ENCODE measurements at regions not wholly inside any gene's neighbourhood (a gene's known extent, or its start where the extent isn't known, plus 50 kb on each side); places are given as distances from the start of the nearest gene placed in this dataset.

DNA sequence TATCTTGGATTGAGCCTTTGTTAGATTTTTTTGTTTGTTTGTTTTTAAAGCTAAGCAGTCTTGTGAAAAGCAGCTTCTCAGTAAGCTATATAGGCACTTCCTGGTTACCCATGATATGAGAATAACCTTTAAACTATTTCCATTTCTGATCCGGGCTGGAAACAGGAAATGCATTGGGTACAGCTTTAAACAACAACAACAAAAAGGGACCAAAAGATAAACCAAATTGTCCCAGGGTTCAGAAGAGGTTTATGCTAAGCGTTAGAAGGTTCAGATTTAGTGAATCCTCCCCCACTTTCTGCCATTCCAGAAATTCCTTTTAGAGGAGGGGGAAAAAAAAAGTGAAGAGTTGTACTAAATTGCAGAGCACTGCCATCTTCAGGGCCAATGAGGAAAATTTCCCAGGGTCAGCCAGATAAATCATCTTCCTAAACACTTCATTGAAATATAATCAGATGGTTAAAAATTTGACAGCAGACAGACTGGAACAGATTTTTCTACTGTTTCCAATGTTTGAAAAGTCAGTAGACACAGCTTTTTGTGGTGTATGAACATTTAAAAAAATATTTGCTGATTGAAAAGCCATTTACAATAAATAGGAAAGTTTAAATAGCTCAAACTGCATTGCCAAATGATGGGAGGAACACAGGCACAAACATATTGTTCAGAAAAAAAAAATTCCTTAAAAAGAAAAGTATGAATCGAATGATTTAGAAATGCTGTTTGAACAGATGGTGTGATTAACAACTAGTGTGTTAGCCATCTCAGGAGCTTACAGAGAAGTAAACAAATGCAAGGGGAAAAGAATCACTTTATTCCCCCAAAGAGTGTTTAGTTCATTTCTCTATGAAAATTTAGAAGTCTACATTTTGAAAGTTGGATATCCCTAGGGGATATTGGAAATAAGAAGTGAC lies 189.9 kb upstream of the TANK start:
- Mint-ChIP-seq H3K4me1 (no peaks in the 10 kb centered on the region), H3K36me3 (no peaks in the 10 kb centered on the region), H3K27me3 (ENCODE audit: low read depth in 2 of 2) (peaks cover 5 to 15% of the 10 kb centered on the region in 2 donors), H3K9me3 (no peaks in the 10 kb centered on the region), H3K27ac (no peak overlapping the region), H3K4me3 (no peak overlapping the region)
- 44% methylated on average over 1 of the region's 3 CpGs for WGBS (ENCODE audit: insufficient coverage)
- intact Hi-C loops (cut with micrococcal nuclease) = no loop called here
- TF ChIP-seq, protein P1, sequence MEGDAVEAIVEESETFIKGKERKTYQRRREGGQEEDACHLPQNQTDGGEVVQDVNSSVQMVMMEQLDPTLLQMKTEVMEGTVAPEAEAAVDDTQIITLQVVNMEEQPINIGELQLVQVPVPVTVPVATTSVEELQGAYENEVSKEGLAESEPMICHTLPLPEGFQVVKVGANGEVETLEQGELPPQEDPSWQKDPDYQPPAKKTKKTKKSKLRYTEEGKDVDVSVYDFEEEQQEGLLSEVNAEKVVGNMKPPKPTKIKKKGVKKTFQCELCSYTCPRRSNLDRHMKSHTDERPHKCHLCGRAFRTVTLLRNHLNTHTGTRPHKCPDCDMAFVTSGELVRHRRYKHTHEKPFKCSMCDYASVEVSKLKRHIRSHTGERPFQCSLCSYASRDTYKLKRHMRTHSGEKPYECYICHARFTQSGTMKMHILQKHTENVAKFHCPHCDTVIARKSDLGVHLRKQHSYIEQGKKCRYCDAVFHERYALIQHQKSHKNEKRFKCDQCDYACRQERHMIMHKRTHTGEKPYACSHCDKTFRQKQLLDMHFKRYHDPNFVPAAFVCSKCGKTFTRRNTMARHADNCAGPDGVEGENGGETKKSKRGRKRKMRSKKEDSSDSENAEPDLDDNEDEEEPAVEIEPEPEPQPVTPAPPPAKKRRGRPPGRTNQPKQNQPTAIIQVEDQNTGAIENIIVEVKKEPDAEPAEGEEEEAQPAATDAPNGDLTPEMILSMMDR (IDR thresholded peaks at IDR 0.05) = peak; percentile 33
- Histone ChIP-seq H3K36me3 (ENCODE audit: control insufficient read depth, insufficient read depth, low read length) (no peaks in the 10 kb centered on the region), H3K9me3 (ENCODE audit: control insufficient read depth, insufficient read depth, low read length) (no peaks in the 10 kb centered on the region), H3K27me3 (ENCODE audit: control insufficient read depth, insufficient read depth, low read length) (no peaks in the 10 kb centered on the region), H3K4me1 (ENCODE audit: control insufficient read depth, insufficient read depth, low read length) (no peaks in the 10 kb centered on the region), H3K4me3 (ENCODE audit: low read length) (no peak overlapping the region), H3K27ac (ENCODE audit: low read length) (no peak overlapping the region)
- no peak for ATAC-seq
- peak in 1 of 2 donors; percentile 53 for DNase-seq

DNA sequence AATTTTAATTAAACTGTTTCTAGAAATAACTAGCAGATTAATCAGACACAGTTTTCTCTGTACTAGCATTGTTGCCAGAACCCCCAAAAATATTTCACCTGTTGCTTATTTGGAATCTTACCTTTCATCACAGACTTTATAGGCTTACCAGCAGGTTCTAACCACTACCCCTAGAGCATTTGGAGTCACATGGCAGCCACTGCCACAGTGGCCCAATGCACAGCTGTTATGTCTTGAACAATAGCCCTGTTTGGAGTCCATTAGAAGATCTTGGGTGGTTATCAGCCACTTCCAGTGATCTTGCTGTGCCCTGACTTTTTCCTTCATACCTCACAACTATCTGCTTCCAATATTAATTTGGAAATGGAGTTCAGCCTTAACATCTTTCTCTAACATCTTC lies 186.2 kb upstream of the TANK start:
- H3K27me3 ChIP-seq (ENCODE audit: control insufficient read depth, insufficient read depth, low read length) = no peaks in the 10 kb centered on the region
- peaks cover 6% of the 10 kb centered on the region in 2 donors for H3K27me3 Mint-ChIP-seq (ENCODE audit: low read depth in 2 of 2)
- no peaks in the 10 kb centered on the region for H3K9me3 ChIP-seq (ENCODE audit: control insufficient read depth, insufficient read depth, low read length)
- H3K4me1 ChIP-seq (ENCODE audit: control insufficient read depth, insufficient read depth, low read length) = no peaks in the 10 kb centered on the region
- no peak overlapping the region for H3K4me3 Mint-ChIP-seq
- no peak overlapping the region for H3K4me3 ChIP-seq (ENCODE audit: low read length)
- H3K36me3 ChIP-seq (ENCODE audit: control insufficient read depth, insufficient read depth, low read length) = no peaks in the 10 kb centered on the region
- ATAC-seq (no peak), DNase-seq (no peak)
- no peaks in the 10 kb centered on the region for H3K9me3 Mint-ChIP-seq
- H3K4me1 Mint-ChIP-seq = no peaks in the 10 kb centered on the region
- H3K36me3 Mint-ChIP-seq = no peaks in the 10 kb centered on the region
- H3K27ac ChIP-seq (ENCODE audit: low read length) = no peak overlapping the region
- intact Hi-C loops (cut with micrococcal nuclease) = no loop called here
- TF ChIP-seq, protein P1 (IDR thresholded peaks at IDR 0.05) = no peak
- no peak overlapping the region for H3K27ac Mint-ChIP-seq

DNA sequence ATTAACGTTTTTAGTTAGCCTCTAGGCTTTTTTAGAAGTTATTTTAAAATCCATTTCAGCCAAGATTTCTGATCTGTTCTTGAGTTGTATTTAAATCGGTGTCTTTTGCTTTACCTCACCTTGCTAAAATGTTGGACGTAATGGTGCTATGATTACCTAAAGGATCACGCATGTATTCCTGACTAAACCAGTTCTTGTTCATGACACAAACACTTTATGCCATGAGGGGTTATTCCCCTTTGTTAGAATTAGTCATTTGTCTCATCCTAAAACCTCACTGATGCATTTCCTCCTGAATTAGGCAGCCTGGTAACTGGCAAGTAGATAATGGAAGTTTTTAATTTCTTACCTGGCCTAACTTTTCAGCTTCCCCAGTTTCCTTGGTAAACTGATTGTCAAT lies 185.4 kb upstream of the TANK start:
- no peak for ATAC-seq

More for the DNA sequence above, 185.4 kb upstream of the TANK start:
- Mint-ChIP-seq H3K4me1 (no peaks in the 10 kb centered on the region), H3K27ac (no peak overlapping the region), H3K4me3 (no peak overlapping the region), H3K36me3 (no peaks in the 10 kb centered on the region), H3K9me3 (no peaks in the 10 kb centered on the region), H3K27me3 (ENCODE audit: low read depth in 2 of 2) (peaks cover 6 to 11% of the 10 kb centered on the region in 2 donors)
- WGBS (ENCODE audit: insufficient coverage) = 100% methylated on average over 2 of the region's 4 CpGs
- intact Hi-C loops (cut with micrococcal nuclease) = no loop called here
- H3K9me3 ChIP-seq (ENCODE audit: control insufficient read depth, insufficient read depth, low read length) = no peaks in the 10 kb centered on the region
- TF ChIP-seq, protein P1 (IDR thresholded peaks at IDR 0.05) = no peak
- no peak overlapping the region for H3K4me3 ChIP-seq (ENCODE audit: low read length)
- no peak for DNase-seq
- no peaks in the 10 kb centered on the region for H3K36me3 ChIP-seq (ENCODE audit: control insufficient read depth, insufficient read depth, low read length)
- H3K4me1 ChIP-seq (ENCODE audit: control insufficient read depth, insufficient read depth, low read length) = no peaks in the 10 kb centered on the region
- H3K27me3 ChIP-seq (ENCODE audit: control insufficient read depth, insufficient read depth, low read length) = no peaks in the 10 kb centered on the region
- no peak overlapping the region for H3K27ac ChIP-seq (ENCODE audit: low read length)

Data from natural killer cell (primary cell).